LHCN-M2 (cell line): ENCODE measurements at regions not wholly inside any gene's neighbourhood (a gene's known extent, or its start where the extent isn't known, plus 50 kb on each side); places are given as distances from the start of the nearest gene placed in this dataset.

Experiments
- DNase-seq: peaks from one replicate; pipeline ENCODE4 v3.0.0-alpha.2; 2012; ENCODE audit warnings: low read depth

- no peak for DNase-seq
Observed at GRCh38 chr3:104987859-104988258, 378.9 kb upstream of the ALCAM start.

GRCh38 chr3:104988496-104988895, 378.2 kb upstream of the ALCAM start:
- DNase-seq, result no peak

DNA sequence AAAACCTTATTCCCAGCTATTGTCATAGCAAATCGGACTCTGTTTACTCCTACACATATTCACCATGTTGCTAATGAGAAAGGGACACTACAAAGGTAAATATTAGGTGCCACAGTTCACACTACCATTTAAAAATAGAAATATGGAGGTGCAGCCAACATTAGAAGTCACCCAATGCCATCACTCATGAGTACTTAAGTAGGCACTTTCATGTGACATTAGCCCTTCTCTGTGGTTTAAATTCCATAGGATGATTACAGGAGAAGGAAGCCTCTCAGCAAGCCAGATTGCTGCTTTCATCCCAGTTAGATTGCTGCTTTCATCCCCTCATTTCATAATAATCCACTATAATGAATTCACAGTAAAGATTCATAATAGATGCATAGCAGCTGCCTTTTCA, 376.8 kb upstream of the ALCAM start:
- no peak for DNase-seq

- DNase-seq, result no peak
Observed at GRCh38 chr3:104990758-104991157, 376.0 kb upstream of the ALCAM start.

- DNase-seq, result no peak
Observed at GRCh38 chr3:104992676-104993075, 374.0 kb upstream of the ALCAM start.

GRCh38 chr3:105006164-105006563, 360.5 kb upstream of the ALCAM start:
- DNase-seq, result no peak

- DNase-seq, result no peak
Observed at GRCh38 chr3:105013657-105014056, 353.1 kb upstream of the ALCAM start.

GRCh38 chr3:105014631-105015030, 352.1 kb upstream of the ALCAM start:
- DNase-seq, result peak; percentile 1

GRCh38 chr3:105022813-105023212, 343.9 kb upstream of the ALCAM start:
- no peak for DNase-seq

DNA sequence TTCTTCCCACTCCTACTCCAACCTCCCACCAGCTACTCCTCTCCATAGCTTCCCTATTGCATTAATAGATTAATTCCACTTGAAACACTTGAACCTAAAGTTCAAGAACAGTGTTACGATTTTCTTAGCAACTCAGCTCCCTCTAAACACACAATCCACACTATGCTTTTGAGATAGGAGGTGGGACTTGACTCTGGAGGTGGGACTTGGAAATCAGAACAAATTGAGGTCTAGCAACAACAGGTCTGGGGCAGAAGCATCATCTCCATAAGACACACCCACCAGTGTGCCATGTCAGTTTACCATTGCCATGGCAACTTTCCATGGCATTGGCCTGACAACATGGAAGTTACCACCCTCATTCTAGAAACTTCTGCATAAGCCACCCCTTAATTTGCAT, 336.5 kb upstream of the ALCAM start:
- DNase-seq, result no peak

GRCh38 chr3:105032541-105032940, 334.2 kb upstream of the ALCAM start:
- DNase-seq, result no peak

- no peak for DNase-seq
Observed at GRCh38 chr3:105033081-105033480, 333.6 kb upstream of the ALCAM start.

- DNase-seq, result no peak
Observed at GRCh38 chr3:105039004-105039403, 327.7 kb upstream of the ALCAM start.

DNA sequence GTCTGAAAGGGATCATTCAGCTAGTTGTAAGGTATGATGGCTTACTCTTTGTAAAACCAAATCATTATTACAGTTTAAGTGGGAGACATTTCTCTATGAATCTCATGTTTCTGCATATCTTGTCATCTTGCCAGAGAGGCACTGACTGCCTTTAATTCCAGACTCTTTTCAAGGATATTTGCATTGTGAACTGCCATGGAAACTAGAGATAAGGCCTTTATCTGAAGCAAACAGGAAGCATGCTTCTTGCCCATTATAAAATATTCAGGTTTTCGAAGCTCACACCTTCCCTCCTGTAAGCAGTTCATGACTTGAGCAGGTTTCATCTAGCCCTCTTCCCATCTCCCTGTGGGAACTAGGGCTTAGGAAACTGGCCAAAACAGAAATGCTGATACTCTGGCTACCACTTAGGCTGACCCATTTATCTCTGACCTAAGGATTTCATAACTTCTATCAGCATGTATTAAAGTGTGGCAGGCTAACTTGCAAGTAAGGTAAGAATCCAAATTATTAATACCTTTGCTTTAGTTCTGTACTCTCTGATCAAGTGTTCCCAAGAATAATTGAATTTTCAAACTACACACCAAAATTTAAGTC, 326.6 kb upstream of the ALCAM start:
- no peak for DNase-seq

GRCh38 chr3:105042586-105042985, 324.1 kb upstream of the ALCAM start:
- no peak for DNase-seq

DNA sequence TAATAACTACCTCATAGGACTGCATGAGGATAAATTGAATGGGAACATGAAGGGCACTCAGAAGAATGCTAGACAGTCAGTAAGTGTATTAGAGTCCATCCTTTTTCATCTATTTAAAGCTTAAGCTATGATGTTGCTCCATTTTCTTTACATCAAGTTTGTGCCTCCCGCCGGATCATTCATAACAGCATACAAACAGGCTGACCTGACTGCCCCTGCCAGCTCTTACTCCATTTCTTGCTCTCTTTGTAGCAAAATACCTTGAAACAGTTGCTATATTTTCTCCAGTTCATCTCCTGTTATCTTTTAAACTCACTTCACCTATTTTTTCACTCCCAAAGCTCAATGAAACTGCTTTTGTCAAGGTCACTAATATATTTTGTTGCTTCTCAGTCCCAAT, 315.6 kb upstream of the ALCAM start:
- DNase-seq, result no peak

DNA sequence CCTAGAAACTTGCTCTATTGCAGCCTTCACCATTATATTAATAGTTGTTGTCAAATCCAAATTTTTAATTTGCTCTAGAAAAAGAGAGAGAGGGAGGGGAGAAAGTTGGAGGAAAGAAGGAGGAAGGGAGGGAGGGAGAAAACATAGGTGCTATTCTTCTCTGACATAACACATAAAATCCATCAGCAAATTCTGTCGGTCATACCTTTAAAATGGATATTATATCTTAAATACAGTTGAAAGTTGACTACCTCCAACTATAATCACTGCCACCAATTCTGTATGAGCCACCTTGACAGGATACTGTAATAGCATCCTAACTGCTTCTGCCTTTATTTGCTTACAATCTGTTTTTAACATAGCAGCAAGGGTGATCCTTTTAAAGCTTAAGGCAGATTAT, 314.7 kb upstream of the ALCAM start:
- DNase-seq, result no peak

- DNase-seq, result no peak
Observed at GRCh38 chr3:105062853-105063252, 303.9 kb upstream of the ALCAM start.

DNA sequence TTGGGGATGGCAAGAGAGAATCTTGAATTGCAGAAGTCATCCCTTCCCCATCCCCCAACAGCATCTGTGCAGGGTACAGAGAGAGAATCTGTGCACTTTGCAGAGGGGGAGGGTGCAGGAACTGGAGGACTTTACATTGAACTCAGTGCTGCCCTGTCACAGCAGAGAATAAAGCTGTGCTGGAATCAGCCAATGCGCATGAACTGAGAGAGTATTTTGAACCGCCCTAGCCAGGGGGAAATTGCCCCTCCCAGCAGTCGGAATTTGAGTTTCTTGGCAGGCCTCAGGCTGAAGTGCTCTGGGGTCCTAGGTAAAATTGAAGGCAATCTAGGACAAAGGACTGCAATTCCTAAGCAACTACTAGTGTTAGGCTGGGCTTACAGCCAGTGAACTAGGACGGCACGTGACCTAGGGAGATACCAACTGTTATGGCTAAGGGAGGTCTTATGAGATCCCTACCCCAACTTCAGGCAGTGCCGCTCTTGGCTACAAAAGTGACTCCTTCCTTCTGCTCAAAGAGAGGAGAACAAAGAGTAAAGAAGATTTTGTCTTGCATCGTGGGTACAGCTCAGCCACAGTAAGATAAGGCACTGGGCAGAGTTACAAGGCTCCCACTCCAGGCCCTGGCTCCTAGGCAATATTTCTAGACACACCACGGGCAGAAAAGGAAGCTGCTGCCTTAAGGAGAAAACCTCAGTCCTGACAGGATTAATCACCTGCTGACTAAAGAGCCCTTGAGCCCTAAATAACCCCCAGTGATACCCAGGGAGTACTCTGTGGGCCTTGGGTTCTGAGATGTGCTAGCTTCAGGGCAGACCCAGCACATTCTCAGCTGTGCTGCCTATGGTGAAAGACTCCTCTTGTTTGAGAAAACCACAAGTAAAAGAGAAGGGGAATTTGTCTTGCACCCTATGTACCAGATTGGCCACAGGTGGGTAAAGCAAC, 300.5 kb upstream of the ALCAM start:
- DNase-seq, result peak; percentile 9

DNA sequence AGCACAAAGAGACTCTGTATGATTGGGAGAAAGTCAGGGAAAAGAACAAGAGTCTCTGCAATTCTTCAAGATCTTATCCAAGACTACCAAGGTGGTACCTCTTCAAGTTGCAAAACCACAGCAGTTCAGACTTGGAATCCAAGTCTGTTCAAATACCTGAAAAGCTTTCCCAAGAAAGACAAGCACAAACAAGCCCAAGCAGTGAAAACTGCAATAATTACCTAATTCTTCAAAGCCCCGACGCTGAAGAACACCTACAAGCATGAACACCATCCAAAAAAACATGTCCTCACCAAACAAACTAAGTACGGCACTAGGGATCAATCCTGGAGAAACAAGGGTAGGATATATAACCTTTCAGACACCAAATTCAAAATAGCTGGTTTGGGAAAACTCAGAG, 299.3 kb upstream of the ALCAM start:
- DNase-seq, result no peak

- no peak for DNase-seq
Observed at GRCh38 chr3:105077060-105077822, 289.5 kb upstream of the ALCAM start.

- no peak for DNase-seq
Observed at GRCh38 chr3:105083945-105084344, 282.8 kb upstream of the ALCAM start.
